HEK293T (cell line): ENCODE measurements at regions not wholly inside any gene's neighbourhood (a gene's known extent, or its start where the extent isn't known, plus 50 kb on each side); places are given as distances from the start of the nearest gene placed in this dataset.
"Not testable (repeated sequence)": the region's sequence is repeated elsewhere in the genome, so short reads cannot be mapped to it uniquely, and the experiment has no call there.

Experiments
- BHLHE40 ChIP-seq: fragments of 450-650 bp; IDR thresholded peaks from 2 replicates; pipeline ENCODE4 v1.6.1; 2016; ENCODE audit warnings: mild to moderate bottlenecking, moderate library complexity, borderline replicate concordance
- FOXK2 ChIP-seq: fragments of 450-650 bp; IDR thresholded peaks from 2 replicates; pipeline ENCODE4 v1.6.1; 2016; ENCODE audit warnings: mild to moderate bottlenecking
- LEF1 ChIP-seq: fragments of 450-650 bp; IDR thresholded peaks from 2 replicates; pipeline ENCODE4 v1.6.1; 2017; ENCODE audit warnings: mild to moderate bottlenecking, borderline replicate concordance

GRCh38 chr2:91567546-91568335 is 2876.3 kb downstream of the RPIA start:
- TF ChIP-seq BHLHE40, LEF1, FOXK2: not testable (repeated sequence)
